ENCODE measurements at regions not wholly inside any gene's neighbourhood (a gene's known extent, or its start where the extent isn't known, plus 50 kb on each side); places are given as distances from the start of the nearest gene placed in this dataset.

GRCh38 chr9:32698706-32699277, 63.3 kb upstream of the TAF1L start:
- no peak overlapping the region for H3K4me3 ChIP-seq (replicated peaks; ENCODE audit: insufficient read depth, low read length)
- H3K27ac ChIP-seq (replicated peaks), result no peak overlapping the region
- H3K27me3 ChIP-seq (ENCODE audit: insufficient read depth, poor library complexity, severe bottlenecking), result peaks cover 2% of the 10 kb centered on the region

DNA sequence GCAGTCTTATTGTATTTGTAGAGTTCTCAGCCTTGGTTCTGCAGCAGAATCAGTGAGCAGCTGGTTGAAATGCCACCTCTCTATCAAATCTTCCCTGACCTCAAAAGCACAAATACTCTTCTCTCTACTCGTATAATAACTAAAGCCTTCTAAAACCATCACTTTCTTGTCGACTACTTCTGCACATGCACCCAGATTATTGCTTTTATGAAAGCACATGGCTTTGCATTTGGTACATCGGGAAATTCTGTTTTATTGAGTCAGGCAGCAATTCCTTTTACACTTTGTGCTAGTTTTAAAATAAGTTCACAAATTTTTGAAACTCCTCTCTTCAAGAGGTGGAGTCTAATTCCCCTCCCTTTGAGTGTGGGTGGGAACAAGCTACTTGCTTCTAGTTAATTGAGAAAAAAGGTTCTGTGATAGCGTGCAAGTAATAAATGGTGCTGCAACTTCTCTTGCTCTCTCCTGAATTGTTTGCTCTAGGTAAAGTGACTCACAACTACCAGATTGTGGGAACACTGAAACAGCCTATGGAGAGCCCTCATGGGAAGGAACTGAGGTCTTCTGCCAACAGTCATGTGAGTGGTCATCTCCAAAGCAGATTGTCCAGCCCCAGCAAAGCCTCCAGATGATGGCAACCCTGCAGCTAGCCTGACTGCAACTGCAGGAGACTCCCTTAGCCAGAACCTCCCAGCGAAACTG, 66.0 kb upstream of the TAF1L start:
- TF ChIP-seq SPI1 (IDR thresholded peaks at IDR 0.05; ENCODE audit: borderline replicate concordance, low read depth), result no peak
- H3K27me3 ChIP-seq (ENCODE audit: insufficient read depth, poor library complexity, severe bottlenecking), result peaks cover 2% of the 10 kb centered on the region
- DNase-seq (ENCODE audit: low read depth in 1 of 2, low spot score in 1 of 2), result no peak
- no peak overlapping the region for H3K27ac ChIP-seq (replicated peaks)
- H3K4me3 ChIP-seq (replicated peaks; ENCODE audit: insufficient read depth, low read length), result no peak overlapping the region

More at GRCh38 chr9:32698706-32699277, 63.3 kb upstream of the TAF1L start:
- TF ChIP-seq GABPA (IDR thresholded peaks at IDR 0.05; ENCODE audit: low read depth), result no peak
- no peak for TF ChIP-seq POLR2AphosphoS5 (IDR thresholded peaks at IDR 0.05; ENCODE audit: low read depth)
- no peak for TF ChIP-seq REST (IDR thresholded peaks at IDR 0.05; ENCODE audit: insufficient replicate concordance, low read depth)
- TF ChIP-seq SPI1 (IDR thresholded peaks at IDR 0.05; ENCODE audit: borderline replicate concordance, low read depth), result no peak
- TF ChIP-seq, protein P1, sequence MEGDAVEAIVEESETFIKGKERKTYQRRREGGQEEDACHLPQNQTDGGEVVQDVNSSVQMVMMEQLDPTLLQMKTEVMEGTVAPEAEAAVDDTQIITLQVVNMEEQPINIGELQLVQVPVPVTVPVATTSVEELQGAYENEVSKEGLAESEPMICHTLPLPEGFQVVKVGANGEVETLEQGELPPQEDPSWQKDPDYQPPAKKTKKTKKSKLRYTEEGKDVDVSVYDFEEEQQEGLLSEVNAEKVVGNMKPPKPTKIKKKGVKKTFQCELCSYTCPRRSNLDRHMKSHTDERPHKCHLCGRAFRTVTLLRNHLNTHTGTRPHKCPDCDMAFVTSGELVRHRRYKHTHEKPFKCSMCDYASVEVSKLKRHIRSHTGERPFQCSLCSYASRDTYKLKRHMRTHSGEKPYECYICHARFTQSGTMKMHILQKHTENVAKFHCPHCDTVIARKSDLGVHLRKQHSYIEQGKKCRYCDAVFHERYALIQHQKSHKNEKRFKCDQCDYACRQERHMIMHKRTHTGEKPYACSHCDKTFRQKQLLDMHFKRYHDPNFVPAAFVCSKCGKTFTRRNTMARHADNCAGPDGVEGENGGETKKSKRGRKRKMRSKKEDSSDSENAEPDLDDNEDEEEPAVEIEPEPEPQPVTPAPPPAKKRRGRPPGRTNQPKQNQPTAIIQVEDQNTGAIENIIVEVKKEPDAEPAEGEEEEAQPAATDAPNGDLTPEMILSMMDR (IDR thresholded peaks at IDR 0.05; ENCODE audit: insufficient read depth, low read length), result no peak
- no peak for DNase-seq (ENCODE audit: low read depth in 1 of 2, low spot score in 1 of 2)

GRCh38 chr9:32703635-32704034, 68.2 kb upstream of the TAF1L start:
- no peak for TF ChIP-seq GABPA (IDR thresholded peaks at IDR 0.05; ENCODE audit: low read depth)
- no peak for TF ChIP-seq POLR2AphosphoS5 (IDR thresholded peaks at IDR 0.05; ENCODE audit: low read depth)
- DNase-seq (ENCODE audit: low read depth in 1 of 2, low spot score in 1 of 2), result no peak
- Histone ChIP-seq H3K27ac (replicated peaks) (no peak overlapping the region), H3K27me3 (ENCODE audit: insufficient read depth, poor library complexity, severe bottlenecking) (peaks cover 2% of the 10 kb centered on the region), H3K4me3 (replicated peaks; ENCODE audit: insufficient read depth, low read length) (no peak overlapping the region)

GRCh38 chr9:32704343-32704742, 68.9 kb upstream of the TAF1L start:
- Histone ChIP-seq H3K27me3 (ENCODE audit: insufficient read depth, poor library complexity, severe bottlenecking) (peaks cover 2% of the 10 kb centered on the region), H3K4me3 (replicated peaks; ENCODE audit: insufficient read depth, low read length) (no peak overlapping the region), H3K27ac (replicated peaks) (no peak overlapping the region)
- TF ChIP-seq REST (IDR thresholded peaks at IDR 0.05; ENCODE audit: insufficient replicate concordance, low read depth), result no peak
- TF ChIP-seq SPI1 (IDR thresholded peaks at IDR 0.05; ENCODE audit: borderline replicate concordance, low read depth), result no peak
- TF ChIP-seq, protein P1 (IDR thresholded peaks at IDR 0.05; ENCODE audit: insufficient read depth, low read length), result no peak
- no peak for TF ChIP-seq POLR2AphosphoS5 (IDR thresholded peaks at IDR 0.05; ENCODE audit: low read depth)
- no peak for TF ChIP-seq GABPA (IDR thresholded peaks at IDR 0.05; ENCODE audit: low read depth)
- DNase-seq (ENCODE audit: low read depth in 1 of 2, low spot score in 1 of 2), result no peak

All from HL-60 (cell line).